ENCODE measurements at regions not wholly inside any gene's neighbourhood (a gene's known extent, or its start where the extent isn't known, plus 50 kb on each side); places are given as distances from the start of the nearest gene placed in this dataset.

GRCh38 chr11:104291646-104292045 lies 127.7 kb upstream of the PDGFD start:
- TF ChIP-seq CTCF (IDR thresholded peaks at IDR 0.05) (no peak), EP300 (IDR thresholded peaks at IDR 0.05) (no peak), POLR2A (IDR thresholded peaks at IDR 0.05) (no peak), POLR2AphosphoS5 (IDR thresholded peaks at IDR 0.05) (no peak)
- no peaks in the 10 kb centered on the region for H3K27me3 ChIP-seq
- H3K27ac ChIP-seq = no peak overlapping the region
- intact Hi-C loops (cut with DNase I; ENCODE audit: low total_unique reads) = no loop called here
- DNase-seq = no peak
- no peak overlapping the region for H3K4me3 ChIP-seq
- no peaks in the 10 kb centered on the region for H3K9me3 ChIP-seq
- H3K36me3 ChIP-seq = no peaks in the 10 kb centered on the region
- WGBS, 5 donors = 67 to 82% (median 69%) methylated on average over 2 of the region's 2 CpGs
- no peaks in the 10 kb centered on the region for H3K4me1 ChIP-seq

GRCh38 chr11:104286129-104286528 lies 122.2 kb upstream of the PDGFD start:
- intact Hi-C loops (cut with DNase I; ENCODE audit: low total_unique reads) = no loop called here
- Histone ChIP-seq H3K27ac (no peak overlapping the region), H3K4me3 (no peak overlapping the region), H3K4me1 (no peaks in the 10 kb centered on the region), H3K27me3 (no peaks in the 10 kb centered on the region), H3K9me3 (no peaks in the 10 kb centered on the region), H3K36me3 (no peaks in the 10 kb centered on the region)
- DNase-seq = no peak
- TF ChIP-seq EP300 (IDR thresholded peaks at IDR 0.05) = no peak
- TF ChIP-seq POLR2A (IDR thresholded peaks at IDR 0.05) = no peak
- TF ChIP-seq POLR2AphosphoS5 (IDR thresholded peaks at IDR 0.05) = no peak
- TF ChIP-seq CTCF (IDR thresholded peaks at IDR 0.05) = no peak
- 50 to 74% (median 70%) methylated on average over 1 of the region's 1 CpG for WGBS, 5 donors

GRCh38 chr11:104279587-104279986 lies 115.6 kb upstream of the PDGFD start:
- Histone ChIP-seq H3K9me3 (no peaks in the 10 kb centered on the region), H3K27ac (no peak overlapping the region), H3K4me3 (no peak overlapping the region), H3K4me1 (no peaks in the 10 kb centered on the region), H3K27me3 (no peaks in the 10 kb centered on the region), H3K36me3 (no peaks in the 10 kb centered on the region)
- no peak for DNase-seq
- no peak for TF ChIP-seq POLR2AphosphoS5 (IDR thresholded peaks at IDR 0.05)
- TF ChIP-seq EP300 (IDR thresholded peaks at IDR 0.05) = no peak
- no peak for TF ChIP-seq CTCF (IDR thresholded peaks at IDR 0.05)
- TF ChIP-seq POLR2A (IDR thresholded peaks at IDR 0.05) = no peak
- intact Hi-C loops (cut with DNase I; ENCODE audit: low total_unique reads) = no loop called here

GRCh38 chr11:104275992-104276391 lies 112.0 kb upstream of the PDGFD start:
- TF ChIP-seq CTCF (IDR thresholded peaks at IDR 0.05) (no peak), POLR2AphosphoS5 (IDR thresholded peaks at IDR 0.05) (no peak), EP300 (IDR thresholded peaks at IDR 0.05) (no peak), POLR2A (IDR thresholded peaks at IDR 0.05) (no peak)
- H3K4me3 ChIP-seq = no peak overlapping the region
- H3K9me3 ChIP-seq = no peaks in the 10 kb centered on the region
- WGBS, 5 donors = 57 to 64% (median 59%) methylated on average over 2 of the region's 2 CpGs
- no peak overlapping the region for H3K27ac ChIP-seq
- intact Hi-C loops (cut with DNase I; ENCODE audit: low total_unique reads) = no loop called here
- no peaks in the 10 kb centered on the region for H3K27me3 ChIP-seq
- no peak for DNase-seq
- no peaks in the 10 kb centered on the region for H3K36me3 ChIP-seq
- H3K4me1 ChIP-seq = no peaks in the 10 kb centered on the region

Data from stomach (tissue), 8 donors.